Activated T-helper 2 cell treated with anti-CD3 and anti-CD28 coated beads, Interferon-gamma antibody, Interleukin-2, Interleukin-4, amounts not matched to agents 10 μg/mL and 5 μg/mL and 100 μg/mL, durations not matched to agents 14 hours and 24 hours and 36 hours (primary cell): ENCODE measurements at regions not wholly inside any gene's neighbourhood (a gene's known extent, or its start where the extent isn't known, plus 50 kb on each side); places are given as distances from the start of the nearest gene placed in this dataset.
"Not testable (repeated sequence)": the region's sequence is repeated elsewhere in the genome, so short reads cannot be mapped to it uniquely, and the experiment has no call there.

Experiments used
- DNase-seq: peaks from one replicate; pipeline ENCODE4 v3.0.0; 2021; ENCODE audit warnings: low spot score
- H3K27ac Mint-ChIP-seq: one replicate; pipeline ENCODE4 v1.8.0; 2021; ENCODE audit warnings: mixed read lengths
- H3K27me3 Mint-ChIP-seq: one replicate; pipeline ENCODE4 v1.8.0; 2021; ENCODE audit warnings: low read depth, mixed read lengths
- H3K36me3 Mint-ChIP-seq: one replicate; pipeline ENCODE4 v1.8.0; 2021; ENCODE audit warnings: low read depth, mixed read lengths
- H3K4me1 Mint-ChIP-seq: one replicate; pipeline ENCODE4 v1.8.0; 2021; ENCODE audit warnings: low read depth, mixed read lengths
- H3K4me3 Mint-ChIP-seq: one replicate; pipeline ENCODE4 v1.8.0; 2021; ENCODE audit warnings: low read depth, mild to moderate bottlenecking, moderate library complexity, mixed read lengths
- H3K9me3 Mint-ChIP-seq: one replicate; pipeline ENCODE4 v1.8.0; 2021; ENCODE audit warnings: mixed read lengths
- intact Hi-C: fragments of 100-400 bp; cut with micrococcal nuclease; formaldehyde crosslinking; loops from one replicate; pipeline ENCODE4 v1.15.1; 2023

DNA sequence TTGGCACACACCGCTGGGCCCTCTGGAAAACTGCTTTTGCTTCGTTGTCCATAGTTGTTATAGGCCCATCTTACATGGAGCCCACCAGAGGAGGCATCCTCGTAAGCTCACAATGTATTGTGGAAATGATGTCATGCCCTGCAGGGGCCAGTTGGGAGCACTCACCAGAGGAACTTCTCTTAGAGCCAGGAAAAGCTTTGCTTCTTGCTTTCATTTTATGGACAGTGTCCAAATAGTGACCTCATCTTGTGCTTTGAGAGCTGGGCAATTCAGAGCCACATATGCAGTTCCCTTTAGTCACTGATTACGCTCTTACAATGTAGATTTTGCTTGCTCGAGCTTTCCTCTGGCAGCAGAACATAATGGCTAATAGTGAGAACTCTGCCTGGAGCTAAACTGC, 275.6 kb downstream of the AACS start:
- no peak overlapping the region for H3K27ac Mint-ChIP-seq
- intact Hi-C loops = no loop called here
- H3K36me3 Mint-ChIP-seq = no peaks in the 10 kb centered on the region

DNA sequence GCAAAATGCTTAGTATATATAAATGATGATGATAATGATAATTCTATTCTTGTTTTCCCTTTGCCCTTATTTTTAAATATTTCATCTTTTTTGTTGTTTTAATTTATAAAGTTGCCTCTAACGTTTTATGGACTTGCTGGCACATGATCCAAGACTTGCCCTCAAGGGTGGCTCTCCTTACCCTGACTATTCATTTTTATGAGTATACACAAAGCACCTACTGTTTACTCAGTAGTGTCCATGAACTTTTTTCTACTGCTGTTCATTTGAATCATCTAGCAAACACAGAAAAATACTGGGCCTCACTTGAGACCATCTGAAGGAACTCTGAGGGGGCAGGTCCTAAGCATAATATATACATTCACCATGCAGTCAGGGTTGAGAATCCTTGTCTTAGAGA, 276.2 kb downstream of the AACS start:
- H3K27ac Mint-ChIP-seq = no peak overlapping the region
- peaks cover 18% of the 10 kb centered on the region for H3K27me3 Mint-ChIP-seq
- no peaks in the 10 kb centered on the region for H3K9me3 Mint-ChIP-seq
- no peaks in the 10 kb centered on the region for H3K36me3 Mint-ChIP-seq
- DNase-seq = no peak
- no peak overlapping the region for H3K4me3 Mint-ChIP-seq
- H3K4me1 Mint-ChIP-seq = peaks cover 2% of the 10 kb centered on the region
- intact Hi-C loops = no loop called here

More for the DNA sequence above, 275.6 kb downstream of the AACS start:
- Mint-ChIP-seq H3K4me3 (no peak overlapping the region), H3K4me1 (no peaks in the 10 kb centered on the region), H3K9me3 (no peaks in the 10 kb centered on the region), H3K27me3 (peaks cover 18% of the 10 kb centered on the region)
- DNase-seq = no peak

DNA sequence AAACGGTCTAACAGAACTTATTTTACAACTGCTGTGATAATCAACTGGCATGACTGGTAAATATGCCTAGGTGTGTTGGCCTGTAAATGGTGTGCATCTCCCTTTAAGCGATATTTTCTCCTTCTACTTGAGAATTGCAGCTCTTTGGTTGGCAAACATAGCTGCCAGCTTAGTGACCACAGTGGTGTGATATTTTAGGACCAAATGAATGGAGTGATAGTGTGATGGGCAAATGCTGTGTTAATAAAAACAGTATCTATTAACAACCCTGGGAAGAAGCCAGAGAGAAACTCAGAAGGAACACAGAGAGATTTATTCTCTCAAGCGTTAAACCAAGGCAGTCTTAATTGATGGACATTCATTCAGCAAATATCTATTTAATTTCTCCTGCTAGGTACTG, 278.4 kb downstream of the AACS start:
- no peaks in the 10 kb centered on the region for H3K36me3 Mint-ChIP-seq

DNA sequence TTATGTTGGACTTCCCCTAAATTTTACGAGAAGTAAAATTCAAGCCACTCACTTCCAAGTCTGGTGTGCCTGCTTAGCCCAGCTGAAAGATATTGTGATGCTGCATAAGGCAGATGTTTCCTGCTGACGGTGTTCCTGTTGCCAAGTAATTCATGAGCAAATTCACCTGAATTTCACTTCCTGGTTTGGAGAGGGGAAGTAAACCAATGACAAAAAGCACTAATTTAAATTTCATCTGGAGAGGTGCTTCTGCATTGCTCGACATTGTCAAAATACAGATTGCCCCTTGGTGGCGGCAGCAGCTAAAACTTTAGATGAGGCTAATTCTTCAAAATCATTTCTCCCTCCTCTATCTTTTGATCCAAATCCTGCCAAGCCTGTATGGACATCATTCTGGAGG, 281.1 kb downstream of the AACS start:
- no peaks in the 10 kb centered on the region for H3K9me3 Mint-ChIP-seq
- no peak for DNase-seq
- intact Hi-C loops = loop anchor here (2.0 kb wide), 1 partner anchor 56 kb away; no protein-coding TSS in a partner anchor
- peaks cover 15% of the 10 kb centered on the region for H3K27me3 Mint-ChIP-seq
- peaks cover 8% of the 10 kb centered on the region for H3K4me1 Mint-ChIP-seq
- no peaks in the 10 kb centered on the region for H3K36me3 Mint-ChIP-seq
- no peak overlapping the region for H3K4me3 Mint-ChIP-seq
- H3K27ac Mint-ChIP-seq = no peak overlapping the region

More for the DNA sequence above, 278.4 kb downstream of the AACS start:
- H3K27ac Mint-ChIP-seq = no peak overlapping the region
- peaks cover 19% of the 10 kb centered on the region for H3K27me3 Mint-ChIP-seq
- no peak overlapping the region for H3K4me3 Mint-ChIP-seq
- no peaks in the 10 kb centered on the region for H3K9me3 Mint-ChIP-seq
- DNase-seq = no peak
- H3K4me1 Mint-ChIP-seq = peaks cover 8% of the 10 kb centered on the region
- intact Hi-C loops = no loop called here

DNA sequence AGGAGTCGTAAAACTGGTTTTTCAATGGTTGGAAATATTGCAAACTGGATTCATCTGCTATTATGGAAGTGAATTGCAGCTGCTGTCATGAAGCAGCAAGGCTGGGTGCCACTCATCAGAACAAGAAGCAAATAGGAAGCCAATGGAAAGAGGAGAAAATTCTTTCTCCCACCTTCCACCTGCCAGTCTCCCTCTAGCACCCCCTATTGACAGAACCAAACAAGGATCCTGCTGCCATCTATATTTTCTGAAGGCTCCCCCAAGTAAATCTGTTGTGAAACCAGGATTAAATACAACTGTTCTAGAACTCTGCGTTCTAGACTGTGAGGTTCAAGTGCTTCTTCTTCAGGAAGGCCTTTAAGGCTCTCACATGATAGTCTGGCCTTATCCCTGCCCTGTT, 286.6 kb downstream of the AACS start:
- Mint-ChIP-seq H3K9me3 (no peaks in the 10 kb centered on the region), H3K27me3 (peaks cover 2% of the 10 kb centered on the region), H3K4me1 (peaks cover 4% of the 10 kb centered on the region), H3K27ac (no peak overlapping the region), H3K4me3 (no peak overlapping the region), H3K36me3 (no peaks in the 10 kb centered on the region)
- DNase-seq = no peak
- intact Hi-C loops = no loop called here

DNA sequence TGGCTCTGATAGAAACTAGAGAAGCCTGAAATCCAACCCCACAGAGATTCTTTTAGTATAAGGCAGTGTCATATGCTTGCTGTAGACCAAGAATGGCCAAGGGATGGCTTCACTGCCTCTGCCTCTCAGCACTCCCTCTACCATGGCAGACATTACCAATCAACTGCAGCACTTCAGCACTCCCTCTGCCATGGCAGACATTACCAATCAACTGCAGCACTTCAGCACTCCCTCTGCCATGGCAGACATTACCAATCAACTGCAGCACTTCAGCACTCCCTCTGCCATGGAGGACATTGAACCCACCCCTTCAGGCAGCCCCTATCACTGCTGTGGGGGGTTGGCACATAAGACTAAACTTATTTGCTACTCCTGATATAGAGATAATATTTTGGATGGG, 287.8 kb downstream of the AACS start:
- intact Hi-C loops, DNase-seq, H3K27me3 Mint-ChIP-seq, H3K9me3 Mint-ChIP-seq, H3K36me3 Mint-ChIP-seq, H3K27ac Mint-ChIP-seq, H3K4me1 Mint-ChIP-seq, H3K4me3 Mint-ChIP-seq: not testable (repeated sequence)

DNA sequence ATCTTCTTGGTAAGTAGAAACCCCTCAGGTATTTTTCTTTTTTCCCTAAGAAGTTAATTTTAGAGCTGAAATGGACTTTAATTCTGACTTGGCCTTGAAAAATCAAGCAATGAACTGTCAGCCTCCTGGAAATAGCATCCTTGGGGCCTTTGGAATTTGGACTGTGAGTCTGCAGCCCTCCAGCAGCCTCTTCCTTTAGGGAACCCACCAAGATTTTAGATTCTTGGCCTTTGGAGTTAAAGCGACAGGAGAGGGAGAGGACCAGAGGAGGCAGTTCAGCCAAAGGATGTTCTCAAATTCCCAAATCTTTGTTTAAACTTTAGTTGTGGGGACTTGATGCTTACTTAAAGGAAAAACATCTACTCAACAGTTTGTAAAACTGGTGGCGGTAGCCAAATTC, 288.6 kb downstream of the AACS start:
- Mint-ChIP-seq H3K9me3 (no peaks in the 10 kb centered on the region), H3K4me3 (no peak overlapping the region), H3K36me3 (no peaks in the 10 kb centered on the region), H3K27me3 (no peaks in the 10 kb centered on the region), H3K4me1 (no peaks in the 10 kb centered on the region), H3K27ac (no peak overlapping the region)
- no peak for DNase-seq
- intact Hi-C loops = no loop called here

DNA sequence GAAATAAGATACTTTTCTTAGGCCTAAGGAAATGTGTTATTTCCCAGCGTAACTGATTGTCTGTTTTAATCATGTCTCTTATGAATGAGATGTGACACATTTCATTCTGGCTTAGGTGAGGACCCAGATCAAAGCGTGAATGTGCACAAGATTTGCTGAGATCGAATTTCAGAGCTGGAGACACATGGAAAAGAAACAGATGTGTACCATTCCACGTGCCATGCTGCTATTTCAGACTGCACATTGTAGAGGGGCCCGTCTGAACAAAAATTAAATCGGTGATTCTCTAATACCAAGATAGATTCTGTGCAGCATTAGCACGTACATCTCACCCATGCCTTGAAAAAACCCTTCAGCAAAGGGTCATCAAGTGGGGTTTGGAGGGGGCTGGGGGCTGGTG, 290.4 kb downstream of the AACS start:
- intact Hi-C loops = no loop called here
- H3K9me3 Mint-ChIP-seq = no peaks in the 10 kb centered on the region

DNA sequence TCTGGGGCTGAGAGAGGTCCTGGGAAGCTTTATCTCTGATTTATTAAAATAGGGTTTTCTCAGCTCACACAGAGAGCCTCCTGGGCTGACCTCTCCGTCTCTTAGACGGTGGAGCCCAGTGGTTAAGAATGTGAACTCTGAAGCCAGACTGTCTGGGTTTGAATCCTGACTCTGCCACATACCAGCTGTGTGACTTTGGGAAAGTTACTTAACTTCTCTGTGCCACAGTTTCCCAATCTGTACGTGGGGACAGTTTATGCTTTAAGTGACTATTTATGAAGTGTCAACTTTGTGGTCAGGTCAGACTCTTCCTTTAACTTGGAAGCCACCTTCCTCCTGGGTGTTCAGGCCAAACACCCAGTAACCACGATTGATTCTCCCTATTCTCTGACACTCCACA, 290.9 kb downstream of the AACS start:
- intact Hi-C loops = no loop called here
- no peaks in the 10 kb centered on the region for H3K9me3 Mint-ChIP-seq
- DNase-seq = no peak
- H3K36me3 Mint-ChIP-seq = no peaks in the 10 kb centered on the region
- H3K4me3 Mint-ChIP-seq = no peak overlapping the region
- no peaks in the 10 kb centered on the region for H3K4me1 Mint-ChIP-seq
- no peaks in the 10 kb centered on the region for H3K27me3 Mint-ChIP-seq
- H3K27ac Mint-ChIP-seq = no peak overlapping the region

More for the DNA sequence above, 290.4 kb downstream of the AACS start:
- no peaks in the 10 kb centered on the region for H3K27me3 Mint-ChIP-seq
- no peaks in the 10 kb centered on the region for H3K4me1 Mint-ChIP-seq
- H3K36me3 Mint-ChIP-seq = no peaks in the 10 kb centered on the region
- H3K27ac Mint-ChIP-seq = no peak overlapping the region
- DNase-seq = no peak
- no peak overlapping the region for H3K4me3 Mint-ChIP-seq

DNA sequence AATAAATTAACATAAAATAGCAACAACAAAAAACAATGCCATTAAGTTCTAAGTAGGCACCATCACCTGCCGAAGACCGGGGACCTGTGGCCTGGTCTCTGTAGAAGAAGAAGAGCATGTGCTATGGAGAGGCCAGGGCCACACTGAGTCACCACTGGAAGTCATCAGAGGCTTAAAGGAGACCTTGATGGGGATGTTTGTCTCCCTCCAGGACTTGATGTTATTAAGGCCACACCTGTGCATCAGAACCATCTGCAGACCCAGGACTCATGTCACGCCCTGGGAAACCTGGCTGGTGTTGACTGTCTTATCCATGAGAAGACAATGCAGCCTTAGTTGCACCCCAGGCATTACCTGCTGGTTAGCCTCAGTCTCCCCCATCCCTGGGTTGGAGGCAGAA, 292.3 kb downstream of the AACS start:
- DNase-seq = no peak
- H3K9me3 Mint-ChIP-seq = no peaks in the 10 kb centered on the region
- no peaks in the 10 kb centered on the region for H3K4me1 Mint-ChIP-seq
- intact Hi-C loops = no loop called here
- no peaks in the 10 kb centered on the region for H3K36me3 Mint-ChIP-seq
- H3K4me3 Mint-ChIP-seq = no peak overlapping the region
- H3K27ac Mint-ChIP-seq = no peak overlapping the region
- no peaks in the 10 kb centered on the region for H3K27me3 Mint-ChIP-seq

DNA sequence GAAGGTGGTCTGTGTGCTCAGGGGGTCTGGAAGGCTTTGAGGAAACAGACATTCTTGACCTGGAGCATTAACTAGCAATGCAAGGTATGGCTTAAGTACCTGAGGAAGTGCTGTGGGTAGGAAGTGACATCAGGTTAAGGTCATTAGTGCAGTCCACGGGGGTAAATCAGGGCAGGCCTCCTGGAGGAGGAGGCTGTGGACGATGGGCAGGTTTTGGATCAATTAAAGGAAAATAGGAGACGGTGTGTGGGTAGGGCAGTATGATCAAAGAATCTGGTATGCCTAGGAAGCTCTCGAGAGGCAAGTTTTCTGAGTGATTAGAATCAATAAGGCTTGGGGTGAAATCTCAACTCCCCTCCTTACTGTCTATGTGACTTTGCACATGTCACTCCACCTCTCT, 295.3 kb downstream of the AACS start:
- H3K4me1 Mint-ChIP-seq = no peaks in the 10 kb centered on the region
- DNase-seq = no peak
- no peaks in the 10 kb centered on the region for H3K27me3 Mint-ChIP-seq
- no peak overlapping the region for H3K4me3 Mint-ChIP-seq
- intact Hi-C loops = no loop called here
- no peaks in the 10 kb centered on the region for H3K9me3 Mint-ChIP-seq
- no peaks in the 10 kb centered on the region for H3K36me3 Mint-ChIP-seq
- no peak overlapping the region for H3K27ac Mint-ChIP-seq

DNA sequence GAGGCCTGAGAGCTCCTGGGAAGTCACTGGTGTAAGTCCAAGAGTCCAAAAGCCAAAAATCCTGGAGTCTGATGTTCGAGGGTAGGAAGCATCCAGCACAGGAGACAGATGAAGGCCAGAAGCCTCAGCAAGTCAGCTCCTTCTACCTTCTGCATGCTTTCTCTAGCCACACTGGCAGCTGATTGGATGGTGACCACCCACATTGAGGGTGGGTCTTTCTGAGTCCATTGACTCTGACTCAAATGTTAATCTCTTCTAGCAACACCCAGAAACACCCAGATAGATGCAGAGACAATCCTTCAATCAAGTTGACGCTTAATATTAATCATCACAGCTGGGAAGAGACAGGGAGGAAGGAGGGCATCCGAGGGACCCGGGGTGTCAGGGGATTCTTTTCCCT, 305.8 kb downstream of the AACS start:
- Mint-ChIP-seq H3K4me1 (no peaks in the 10 kb centered on the region), H3K4me3 (no peak overlapping the region), H3K27ac (no peak overlapping the region), H3K27me3 (no peaks in the 10 kb centered on the region), H3K36me3 (no peaks in the 10 kb centered on the region), H3K9me3 (no peaks in the 10 kb centered on the region)
- intact Hi-C loops = no loop called here
- no peak for DNase-seq

DNA sequence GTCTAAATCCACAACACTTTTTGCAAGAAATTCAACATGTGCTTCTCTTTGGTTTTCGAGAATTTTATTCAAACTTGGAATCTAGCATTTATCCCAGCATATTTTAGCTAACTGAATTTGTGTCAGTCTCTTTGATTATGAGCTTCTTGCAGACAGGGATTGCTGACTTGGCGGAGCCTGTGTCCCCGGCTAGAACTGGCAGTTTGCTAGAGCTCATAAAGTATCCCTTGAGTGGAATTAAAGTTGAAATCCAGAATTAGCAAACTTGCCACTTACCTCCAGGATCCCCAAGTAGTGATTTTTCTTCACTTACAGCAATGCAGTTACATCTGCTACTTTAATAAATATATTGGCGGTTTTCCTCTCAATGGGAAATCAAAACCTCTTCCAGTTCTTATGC, 306.9 kb downstream of the AACS start:
- no peak overlapping the region for H3K27ac Mint-ChIP-seq
- no peaks in the 10 kb centered on the region for H3K27me3 Mint-ChIP-seq
- DNase-seq = no peak
- H3K36me3 Mint-ChIP-seq = no peaks in the 10 kb centered on the region
- no peaks in the 10 kb centered on the region for H3K4me1 Mint-ChIP-seq
- H3K4me3 Mint-ChIP-seq = no peak overlapping the region
- intact Hi-C loops = no loop called here
- no peaks in the 10 kb centered on the region for H3K9me3 Mint-ChIP-seq

DNA sequence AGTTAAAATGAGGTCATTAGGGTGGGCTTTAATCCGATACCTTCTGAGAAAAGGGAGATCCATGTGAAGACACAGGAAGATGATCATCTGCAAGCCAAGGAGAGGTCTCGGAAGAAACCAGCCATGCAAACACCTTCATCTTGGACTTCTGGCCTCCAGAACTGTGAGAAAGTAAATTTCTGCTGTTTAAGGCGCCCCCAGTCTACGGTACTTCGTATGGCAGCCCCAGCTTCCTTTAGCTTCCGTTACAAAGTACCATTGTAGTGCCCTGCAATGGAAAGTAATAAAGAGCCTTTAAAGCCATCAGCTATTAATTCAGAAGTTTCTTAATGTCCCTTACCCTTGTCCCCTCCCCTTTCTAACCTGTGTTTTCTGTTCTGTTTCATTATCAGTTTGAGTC, 308.1 kb downstream of the AACS start:
- no peak overlapping the region for H3K27ac Mint-ChIP-seq
- no peaks in the 10 kb centered on the region for H3K27me3 Mint-ChIP-seq
- H3K9me3 Mint-ChIP-seq = no peaks in the 10 kb centered on the region
- intact Hi-C loops = no loop called here
- no peaks in the 10 kb centered on the region for H3K4me1 Mint-ChIP-seq
- H3K36me3 Mint-ChIP-seq = no peaks in the 10 kb centered on the region
- no peak for DNase-seq
- no peak overlapping the region for H3K4me3 Mint-ChIP-seq
